Ishikawa (cell line): ENCODE measurements at regions not wholly inside any gene's neighbourhood (a gene's known extent, or its start where the extent isn't known, plus 50 kb on each side); places are given as distances from the start of the nearest gene placed in this dataset.

Source experiments
- CREB1 ChIP-seq: IDR thresholded peaks from 2 replicates; pipeline ENCODE4 v1.6.1; 2012; ENCODE audit warnings: low read depth
- EGR1 ChIP-seq: IDR thresholded peaks from 2 replicates; pipeline ENCODE4 v1.6.1; 2012
- FOXM1 ChIP-seq: IDR thresholded peaks from 2 replicates; pipeline ENCODE4 v1.6.1; 2012; ENCODE audit warnings: low read depth, borderline replicate concordance
- RAD21 ChIP-seq: IDR thresholded peaks from 2 replicates; pipeline ENCODE4 v1.6.1; 2012; ENCODE audit warnings: low read depth
- TCF12 ChIP-seq: IDR thresholded peaks from 2 replicates; pipeline ENCODE4 v1.6.1; 2012; ENCODE audit warnings: low read depth
- YY1 ChIP-seq: IDR thresholded peaks from 2 replicates; pipeline ENCODE4 v1.6.1; 2012; ENCODE audit warnings: low read depth
- TF ChIP-seq, protein P1 (sequence below): IDR thresholded peaks from 2 replicates; pipeline ENCODE4 v1.6.1; 2012; ENCODE audit warnings: low read depth, mild to moderate bottlenecking
- TF ChIP-seq, protein P2 (sequence below): IDR thresholded peaks from 2 replicates; pipeline ENCODE4 v1.6.1; 2012

DNA sequence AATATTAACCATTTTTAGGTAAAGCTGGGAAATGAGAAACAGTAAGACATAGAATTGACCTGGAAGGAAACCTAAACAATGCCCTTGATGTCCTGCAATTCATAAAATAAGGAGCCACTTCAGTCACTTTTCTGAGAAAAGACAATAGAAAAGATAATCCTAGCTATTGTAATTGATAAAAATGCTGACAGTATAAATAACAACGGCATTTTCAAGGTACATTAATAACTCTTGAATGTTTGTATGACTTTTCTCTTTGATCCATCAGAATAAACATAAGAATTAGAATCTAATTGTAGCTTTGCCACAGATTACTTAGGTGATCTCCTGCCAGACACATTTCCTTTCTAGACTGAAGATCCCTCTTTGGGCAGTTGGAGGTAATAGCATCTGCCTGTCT lies 719.5 kb downstream of the SLC4A3 start:
- TF ChIP-seq, protein P1, sequence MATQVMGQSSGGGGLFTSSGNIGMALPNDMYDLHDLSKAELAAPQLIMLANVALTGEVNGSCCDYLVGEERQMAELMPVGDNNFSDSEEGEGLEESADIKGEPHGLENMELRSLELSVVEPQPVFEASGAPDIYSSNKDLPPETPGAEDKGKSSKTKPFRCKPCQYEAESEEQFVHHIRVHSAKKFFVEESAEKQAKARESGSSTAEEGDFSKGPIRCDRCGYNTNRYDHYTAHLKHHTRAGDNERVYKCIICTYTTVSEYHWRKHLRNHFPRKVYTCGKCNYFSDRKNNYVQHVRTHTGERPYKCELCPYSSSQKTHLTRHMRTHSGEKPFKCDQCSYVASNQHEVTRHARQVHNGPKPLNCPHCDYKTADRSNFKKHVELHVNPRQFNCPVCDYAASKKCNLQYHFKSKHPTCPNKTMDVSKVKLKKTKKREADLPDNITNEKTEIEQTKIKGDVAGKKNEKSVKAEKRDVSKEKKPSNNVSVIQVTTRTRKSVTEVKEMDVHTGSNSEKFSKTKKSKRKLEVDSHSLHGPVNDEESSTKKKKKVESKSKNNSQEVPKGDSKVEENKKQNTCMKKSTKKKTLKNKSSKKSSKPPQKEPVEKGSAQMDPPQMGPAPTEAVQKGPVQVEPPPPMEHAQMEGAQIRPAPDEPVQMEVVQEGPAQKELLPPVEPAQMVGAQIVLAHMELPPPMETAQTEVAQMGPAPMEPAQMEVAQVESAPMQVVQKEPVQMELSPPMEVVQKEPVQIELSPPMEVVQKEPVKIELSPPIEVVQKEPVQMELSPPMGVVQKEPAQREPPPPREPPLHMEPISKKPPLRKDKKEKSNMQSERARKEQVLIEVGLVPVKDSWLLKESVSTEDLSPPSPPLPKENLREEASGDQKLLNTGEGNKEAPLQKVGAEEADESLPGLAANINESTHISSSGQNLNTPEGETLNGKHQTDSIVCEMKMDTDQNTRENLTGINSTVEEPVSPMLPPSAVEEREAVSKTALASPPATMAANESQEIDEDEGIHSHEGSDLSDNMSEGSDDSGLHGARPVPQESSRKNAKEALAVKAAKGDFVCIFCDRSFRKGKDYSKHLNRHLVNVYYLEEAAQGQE: no peak
- TF ChIP-seq EGR1: no peak
- TF ChIP-seq, protein P2, sequence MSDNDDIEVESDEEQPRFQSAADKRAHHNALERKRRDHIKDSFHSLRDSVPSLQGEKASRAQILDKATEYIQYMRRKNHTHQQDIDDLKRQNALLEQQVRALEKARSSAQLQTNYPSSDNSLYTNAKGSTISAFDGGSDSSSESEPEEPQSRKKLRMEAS: no peak
- TF ChIP-seq TCF12: no peak
- TF ChIP-seq CREB1: no peak
- no peak for TF ChIP-seq RAD21
- TF ChIP-seq YY1: no peak
- TF ChIP-seq FOXM1: no peak
